ENCODE measurements at regions not wholly inside any gene's neighbourhood (a gene's known extent, or its start where the extent isn't known, plus 50 kb on each side); places are given as distances from the start of the nearest gene placed in this dataset.

- TF ChIP-seq USF2 (IDR thresholded peaks at IDR 0.05; ENCODE audit: borderline replicate concordance, low read depth, low read length) (no peak), YY1 (IDR thresholded peaks at IDR 0.05; ENCODE audit: low read depth) (no peak), EP300 (IDR thresholded peaks at IDR 0.05; ENCODE audit: borderline replicate concordance in 1 of 2, low read depth in 1 of 2, low read length in 1 of 2) (no peak), USF1 (IDR thresholded peaks at IDR 0.05; ENCODE audit: borderline replicate concordance, low read depth) (no peak), TEAD4 (IDR thresholded peaks at IDR 0.05; ENCODE audit: borderline replicate concordance, insufficient read depth) (no peak), FOXM1 (IDR thresholded peaks at IDR 0.05; ENCODE audit: low read depth) (no peak), ZBTB33 (IDR thresholded peaks at IDR 0.05; ENCODE audit: borderline replicate concordance, low read depth) (no peak), MXI1 (IDR thresholded peaks at IDR 0.05; ENCODE audit: low read depth, low read length) (no peak), NFIC (IDR thresholded peaks at IDR 0.05; ENCODE audit: borderline replicate concordance) (no peak)
Observed at GRCh38 chr2:128565441-128565840, 246.8 kb upstream of the HS6ST1 start (continued).

- no peak overlapping the region for H3K27ac ChIP-seq (ENCODE audit: low read depth in 2 of 2, low read length in 1 of 2)
- no peak overlapping the region for H2AFZ ChIP-seq (ENCODE audit: low read depth)
- WGBS (ENCODE audit: low lambda C conversion rate) = 63% methylated on average over 1 of the region's 1 CpG
- no peaks in the 10 kb centered on the region for H3K27me3 ChIP-seq (ENCODE audit: insufficient read depth)
- no peaks in the 10 kb centered on the region for H3K36me3 ChIP-seq (replicated peaks in 1 of 2; ENCODE audit: control insufficient read depth in 1 of 2, insufficient read depth in 2 of 2, low read length in 1 of 2)
- ChIA-PET CTCF (interaction anchor here (0.9 kb wide), 1 partner anchor 27 kb away, joined by 3 read pairs; no protein-coding TSS in a partner anchor), POLR2A (no interaction called here)
- no peaks in the 10 kb centered on the region for H3K79me2 ChIP-seq (ENCODE audit: insufficient read depth)
- no peaks in the 10 kb centered on the region for H4K20me1 ChIP-seq (ENCODE audit: insufficient read depth)
- no peaks in the 10 kb centered on the region for H3K9me3 ChIP-seq
- DNase-seq = no peak
- H3K4me1 ChIP-seq (ENCODE audit: control insufficient read depth in 1 of 2, insufficient read depth in 2 of 2, low read depth in 1 of 2, low read length in 1 of 2) = peaks cover 0 to 10% of the 10 kb centered on the region in 2 experiments; a peak in 1 of 4 replicates
- no peak overlapping the region for H3K9ac ChIP-seq
- H3K9me2 ChIP-seq = no peaks in the 10 kb centered on the region
- H3F3A ChIP-seq (replicated peaks; ENCODE audit: insufficient read depth) = no peaks in the 10 kb centered on the region
- H3K4me3 ChIP-seq (ENCODE audit: low read depth in 2 of 2, low read length in 1 of 2) = no peak overlapping the region
- H3K4me2 ChIP-seq = no peak overlapping the region
- TF ChIP-seq PBX3 (IDR thresholded peaks at IDR 0.05) (no peak), GATA2 (CRISPR knock-in tag; IDR thresholded peaks at IDR 0.05) (no peak), MXI1 (IDR thresholded peaks at IDR 0.05; ENCODE audit: low read depth, low read length) (no peak), RAD21 (IDR thresholded peaks at IDR 0.05; ENCODE audit: low read length) (no peak), FOSL2 (IDR thresholded peaks at IDR 0.05; ENCODE audit: borderline replicate concordance, low read depth) (no peak), CHD2 (IDR thresholded peaks at IDR 0.05; ENCODE audit: low read length, partially characterized antibody) (no peak), RXRA (IDR thresholded peaks at IDR 0.05; ENCODE audit: borderline replicate concordance, low read depth) (no peak), IRF3 (IDR thresholded peaks at IDR 0.05; ENCODE audit: low read depth, low read length) (no peak), FOXM1 (IDR thresholded peaks at IDR 0.05; ENCODE audit: low read depth) (no peak), MEF2A (IDR thresholded peaks at IDR 0.05; ENCODE audit: borderline replicate concordance, low read depth) (no peak), TAF1 (IDR thresholded peaks at IDR 0.05; ENCODE audit: borderline replicate concordance, low read depth, low read length) (no peak), USF2 (IDR thresholded peaks at IDR 0.05; ENCODE audit: borderline replicate concordance, low read depth, low read length) (no peak), USF1 (IDR thresholded peaks at IDR 0.05; ENCODE audit: borderline replicate concordance, low read depth) (no peak), TEAD4 (IDR thresholded peaks at IDR 0.05; ENCODE audit: borderline replicate concordance, insufficient read depth) (no peak), CTCF (IDR thresholded peaks at IDR 0.05) (no peak), RFX5 (IDR thresholded peaks at IDR 0.05; ENCODE audit: low read length) (no peak), GABPA (IDR thresholded peaks at IDR 0.05; ENCODE audit: low read depth) (no peak)
Observed at GRCh38 chr2:128566671-128567070, 248.0 kb upstream of the HS6ST1 start.

All from SK-N-SH (cell line).